OCI-LY3 (cell line): ENCODE measurements at regions not wholly inside any gene's neighbourhood (a gene's known extent, or its start where the extent isn't known, plus 50 kb on each side); places are given as distances from the start of the nearest gene placed in this dataset.
"Not testable (repeated sequence)": the region's sequence is repeated elsewhere in the genome, so short reads cannot be mapped to it uniquely, and the experiment has no call there.

Source experiments
- H2AFZ ChIP-seq: fragments of 200-600, 300-600 bp; shearing (Covaris generic); 2 replicates; pipeline ENCODE4 v1.6.0; 2014; ENCODE audit warnings: antibody characterized with exemption, low read depth, low read length
- H3K27ac ChIP-seq: fragments of 200-600, 300-600 bp; sonication (generic); 2 replicates; pipeline ENCODE4 v1.5.1; 2014; ENCODE audit warnings: mild to moderate bottlenecking, low read length, moderate library complexity, mixed read lengths
- H3K27me3 ChIP-seq: fragments of 200-600, 300-600 bp; sonication (generic); 2 replicates; pipeline ENCODE4 v1.6.1; 2014; ENCODE audit warnings: low read depth, low read length, mixed read lengths
- H3K36me3 ChIP-seq: fragments of 200-600, 300-600 bp; sonication (generic); replicated peaks from 2 replicates; pipeline ENCODE3; 2014; ENCODE audit warnings: low read depth, low read length, mixed read lengths
- H3K4me1 ChIP-seq: fragments of 300-600, 200-600 bp; sonication (generic); 2 replicates; pipeline ENCODE4 v1.6.1; 2014; ENCODE audit warnings: low read length, mixed read lengths
- H3K4me2 ChIP-seq: fragments of 200-600, 300-600 bp; sonication (generic); 2 replicates; pipeline ENCODE4 v1.6.1; 2014; ENCODE audit warnings: low read length, mixed read lengths
- H3K4me3 ChIP-seq: fragments of 300-600, 200-600 bp; sonication (generic); 2 replicates; pipeline ENCODE4 v1.5.1; 2014; ENCODE audit warnings: antibody characterized with exemption, mild to moderate bottlenecking, low read length, moderate library complexity
- H3K79me2 ChIP-seq: fragments of 300-600, 200-600 bp; shearing (Covaris generic); 2 replicates; pipeline ENCODE4 v1.6.1; 2014; ENCODE audit warnings: mild to moderate bottlenecking, low read length, mixed read lengths
- H3K9ac ChIP-seq: fragments of 300-600, 200-600 bp; shearing (Covaris generic); 2 replicates; pipeline ENCODE4 v1.6.0; 2014; ENCODE audit warnings: mild to moderate bottlenecking, low read length, moderate library complexity
- H3K9me3 ChIP-seq: fragments of 200-600, 300-600 bp; shearing (Covaris generic); 2 replicates; pipeline ENCODE4 v1.6.1; 2014; ENCODE audit warnings: low read length, mixed read lengths; ENCODE audit not compliant: insufficient read depth
- H4K20me1 ChIP-seq: fragments of 200-600, 300-600 bp; sonication (generic); 2 replicates; pipeline ENCODE4 v1.6.1; 2016; ENCODE audit warnings: low read length, mixed read lengths; ENCODE audit not compliant: insufficient read depth
- CTCF ChIP-seq: fragments of 200-600, 300-600 bp; sonication (generic); IDR thresholded peaks from 2 replicates; pipeline ENCODE4 v1.5.1; 2014; ENCODE audit warnings: antibody characterized with exemption, low read length, low read depth
- EZH2phosphoT487 ChIP-seq: fragments of 200-600 bp; shearing (Covaris generic); IDR thresholded peaks from 2 replicates; pipeline ENCODE4 v1.6.1; 2018; ENCODE audit warnings: antibody characterized with exemption, mixed run types, low read depth

- H3K9ac ChIP-seq, result no peak overlapping the region
- peaks cover 24% of the 10 kb centered on the region; the same call in 1 of the 2 replicates for H3K27me3 ChIP-seq
- H3K4me1 ChIP-seq, result no peaks in the 10 kb centered on the region
- H3K9me3 ChIP-seq, result no peaks in the 10 kb centered on the region
- H3K4me2 ChIP-seq, result no peak overlapping the region
- no peaks in the 10 kb centered on the region for H3K79me2 ChIP-seq
- H3K36me3 ChIP-seq, result no peaks in the 10 kb centered on the region
- no peaks in the 10 kb centered on the region for H4K20me1 ChIP-seq
- TF ChIP-seq EZH2phosphoT487 (no peak), CTCF (no peak)
- H2AFZ ChIP-seq, result no peak overlapping the region
- H3K27ac ChIP-seq, result no peak overlapping the region
- no peak overlapping the region for H3K4me3 ChIP-seq
Observed at GRCh38 chr17:65307081-65307960, 170.2 kb downstream of the RGS9 start.

- no peak overlapping the region for H3K9ac ChIP-seq
- no peak overlapping the region for H3K4me3 ChIP-seq
- no peak overlapping the region for H2AFZ ChIP-seq
- no peak overlapping the region for H3K27ac ChIP-seq
- no peak overlapping the region for H3K4me2 ChIP-seq
- no peaks in the 10 kb centered on the region for H4K20me1 ChIP-seq
- no peak for TF ChIP-seq EZH2phosphoT487
- no peak for TF ChIP-seq CTCF
- H3K36me3 ChIP-seq, result no peaks in the 10 kb centered on the region
- H3K9me3 ChIP-seq, result no peaks in the 10 kb centered on the region
- no peaks in the 10 kb centered on the region for H3K79me2 ChIP-seq
- peaks cover 19% of the 10 kb centered on the region; the same call in 1 of the 2 replicates for H3K27me3 ChIP-seq
- no peaks in the 10 kb centered on the region for H3K4me1 ChIP-seq
Observed at GRCh38 chr17:65305778-65306177, 168.6 kb downstream of the RGS9 start.

- Histone ChIP-seq H3K27ac (no peak overlapping the region), H3K79me2 (no peaks in the 10 kb centered on the region), H2AFZ (no peak overlapping the region), H3K4me3 (no peak overlapping the region), H4K20me1 (no peaks in the 10 kb centered on the region), H3K9me3 (no peaks in the 10 kb centered on the region), H3K4me2 (no peak overlapping the region), H3K27me3 (peaks cover 19% of the 10 kb centered on the region; the same call in 1 of the 2 replicates), H3K9ac (no peak overlapping the region), H3K4me1 (no peaks in the 10 kb centered on the region), H3K36me3 (no peaks in the 10 kb centered on the region)
- TF ChIP-seq EZH2phosphoT487, result no peak
- TF ChIP-seq CTCF, result no peak
Observed at GRCh38 chr17:65305116-65305515, 167.9 kb downstream of the RGS9 start.

GRCh38 chr17:65301882-65302281, 164.7 kb downstream of the RGS9 start:
- H3K4me2 ChIP-seq, H3K4me1 ChIP-seq, H3K9ac ChIP-seq, H3K36me3 ChIP-seq, H2AFZ ChIP-seq, H4K20me1 ChIP-seq, H3K27ac ChIP-seq, H3K9me3 ChIP-seq, H3K4me3 ChIP-seq, H3K79me2 ChIP-seq: not testable (repeated sequence)
- peaks cover 14% of the 10 kb centered on the region; the same call in 1 of the 2 replicates for H3K27me3 ChIP-seq
